ENCODE measurements at regions not wholly inside any gene's neighbourhood (a gene's known extent, or its start where the extent isn't known, plus 50 kb on each side); places are given as distances from the start of the nearest gene placed in this dataset.
A peak's percentile ranks its signal among the peaks of the same experiment; 100 is the strongest.

- no peak overlapping the region for H3K4me3 ChIP-seq (ENCODE audit: low read depth, low read length)
- no peaks in the 10 kb centered on the region for H3K36me3 ChIP-seq
- H3K4me1 ChIP-seq, result peaks cover 16% of the 10 kb centered on the region
- peak; percentile 9 for DNase-seq
- TF ChIP-seq, protein P1, sequence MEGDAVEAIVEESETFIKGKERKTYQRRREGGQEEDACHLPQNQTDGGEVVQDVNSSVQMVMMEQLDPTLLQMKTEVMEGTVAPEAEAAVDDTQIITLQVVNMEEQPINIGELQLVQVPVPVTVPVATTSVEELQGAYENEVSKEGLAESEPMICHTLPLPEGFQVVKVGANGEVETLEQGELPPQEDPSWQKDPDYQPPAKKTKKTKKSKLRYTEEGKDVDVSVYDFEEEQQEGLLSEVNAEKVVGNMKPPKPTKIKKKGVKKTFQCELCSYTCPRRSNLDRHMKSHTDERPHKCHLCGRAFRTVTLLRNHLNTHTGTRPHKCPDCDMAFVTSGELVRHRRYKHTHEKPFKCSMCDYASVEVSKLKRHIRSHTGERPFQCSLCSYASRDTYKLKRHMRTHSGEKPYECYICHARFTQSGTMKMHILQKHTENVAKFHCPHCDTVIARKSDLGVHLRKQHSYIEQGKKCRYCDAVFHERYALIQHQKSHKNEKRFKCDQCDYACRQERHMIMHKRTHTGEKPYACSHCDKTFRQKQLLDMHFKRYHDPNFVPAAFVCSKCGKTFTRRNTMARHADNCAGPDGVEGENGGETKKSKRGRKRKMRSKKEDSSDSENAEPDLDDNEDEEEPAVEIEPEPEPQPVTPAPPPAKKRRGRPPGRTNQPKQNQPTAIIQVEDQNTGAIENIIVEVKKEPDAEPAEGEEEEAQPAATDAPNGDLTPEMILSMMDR (IDR thresholded peaks at IDR 0.05; ENCODE audit: low read depth, low read length), result no peak
- H3K9me3 ChIP-seq, result no peaks in the 10 kb centered on the region
- H3K27me3 ChIP-seq, result no peaks in the 10 kb centered on the region
Measured at GRCh38 chr4:96698831-96699230, 858.9 kb downstream of the PDHA2 start.

- H3K9me3 ChIP-seq, result no peaks in the 10 kb centered on the region
- no peak for DNase-seq
- H3K27me3 ChIP-seq, result no peaks in the 10 kb centered on the region
- no peaks in the 10 kb centered on the region for H3K36me3 ChIP-seq
- TF ChIP-seq, protein P1 (IDR thresholded peaks at IDR 0.05; ENCODE audit: low read depth, low read length), result no peak
- no peak overlapping the region for H3K4me3 ChIP-seq (ENCODE audit: low read depth, low read length)
- peaks cover 15% of the 10 kb centered on the region for H3K4me1 ChIP-seq
Measured at GRCh38 chr4:96703265-96703664, 863.4 kb downstream of the PDHA2 start.

GRCh38 chr4:96708766-96709165 lies 868.9 kb downstream of the PDHA2 start:
- no peaks in the 10 kb centered on the region for H3K36me3 ChIP-seq
- no peak overlapping the region for H3K4me3 ChIP-seq (ENCODE audit: low read depth, low read length)
- TF ChIP-seq, protein P1 (IDR thresholded peaks at IDR 0.05; ENCODE audit: low read depth, low read length), result no peak
- no peaks in the 10 kb centered on the region for H3K27me3 ChIP-seq
- DNase-seq, result no peak
- H3K9me3 ChIP-seq, result no peaks in the 10 kb centered on the region
- no peaks in the 10 kb centered on the region for H3K4me1 ChIP-seq

- no peaks in the 10 kb centered on the region for H3K27me3 ChIP-seq
- no peak for DNase-seq
- no peaks in the 10 kb centered on the region for H3K4me1 ChIP-seq
- TF ChIP-seq, protein P1 (IDR thresholded peaks at IDR 0.05; ENCODE audit: low read depth, low read length), result no peak
- H3K36me3 ChIP-seq, result no peaks in the 10 kb centered on the region
- no peaks in the 10 kb centered on the region for H3K9me3 ChIP-seq
- no peak overlapping the region for H3K4me3 ChIP-seq (ENCODE audit: low read depth, low read length)
Measured at GRCh38 chr4:96713271-96713850, 873.5 kb downstream of the PDHA2 start.

DNA sequence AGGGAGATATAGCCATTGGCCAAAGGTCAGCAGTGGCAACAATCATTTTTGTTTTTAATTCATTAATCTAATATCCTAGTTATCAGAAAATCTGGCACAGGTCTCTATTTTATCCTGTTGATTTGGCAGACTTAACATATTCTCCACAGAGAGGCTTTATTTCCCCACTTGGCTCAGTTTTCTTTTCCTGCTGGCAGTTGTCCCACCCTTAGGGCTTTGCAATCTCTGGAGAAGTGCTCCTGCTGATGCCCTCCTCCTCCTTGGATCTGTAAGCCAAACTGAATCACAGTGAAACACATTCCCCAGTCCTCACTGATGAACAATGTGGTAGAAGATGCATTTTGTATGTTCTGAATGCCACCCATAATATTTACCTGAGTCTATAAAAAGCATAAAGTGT lies 889.7 kb downstream of the PDHA2 start:
- H3K9me3 ChIP-seq, result no peaks in the 10 kb centered on the region
- H3K4me1 ChIP-seq, result no peaks in the 10 kb centered on the region
- no peaks in the 10 kb centered on the region for H3K27me3 ChIP-seq
- TF ChIP-seq, protein P1 (IDR thresholded peaks at IDR 0.05; ENCODE audit: low read depth, low read length), result no peak
- no peaks in the 10 kb centered on the region for H3K36me3 ChIP-seq
- no peak for DNase-seq
- H3K4me3 ChIP-seq (ENCODE audit: low read depth, low read length), result no peak overlapping the region

DNA sequence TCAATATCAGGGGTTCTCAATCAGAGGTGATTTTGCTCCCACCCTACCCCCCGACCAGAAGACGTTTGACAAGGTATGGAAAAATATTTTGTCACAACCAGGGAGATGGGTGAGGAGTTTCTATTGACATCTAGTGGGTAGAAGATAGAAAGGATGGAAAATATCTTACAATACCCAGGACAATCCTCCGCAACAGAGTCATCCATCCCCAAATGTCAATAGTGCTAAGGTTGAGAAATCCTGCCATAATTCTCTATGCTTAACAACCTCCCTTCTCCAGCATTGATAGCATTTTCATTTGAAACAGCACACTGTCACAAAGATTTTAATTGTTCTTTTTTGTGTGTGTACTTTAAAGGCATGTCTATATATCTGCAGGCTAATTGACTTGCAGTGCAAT lies 890.5 kb downstream of the PDHA2 start:
- Histone ChIP-seq H3K36me3 (no peaks in the 10 kb centered on the region), H3K4me1 (no peaks in the 10 kb centered on the region), H3K4me3 (ENCODE audit: low read depth, low read length) (no peak overlapping the region), H3K27me3 (no peaks in the 10 kb centered on the region), H3K9me3 (no peaks in the 10 kb centered on the region)
- TF ChIP-seq, protein P1 (IDR thresholded peaks at IDR 0.05; ENCODE audit: low read depth, low read length), result no peak
- DNase-seq, result no peak

Measured in BE2C (cell line).